ENCODE measurements at regions not wholly inside any gene's neighbourhood (a gene's known extent, or its start where the extent isn't known, plus 50 kb on each side); places are given as distances from the start of the nearest gene placed in this dataset.

GRCh38 chr13:58452123-58452623 is 820.6 kb downstream of the PCDH17 start:
- H3K9me3 ChIP-seq (ENCODE audit: control insufficient read depth, low read depth, low read length) = no peaks in the 10 kb centered on the region
- H3K56ac ChIP-seq (ENCODE audit: insufficient read length, low read depth, low read length) = no peak overlapping the region
- no peak overlapping the region for H2BK120ac ChIP-seq (ENCODE audit: low read depth, low read length, poor library complexity, severe bottlenecking)
- no peak overlapping the region for H3K4ac ChIP-seq (ENCODE audit: low read depth, low read length)
- no peak overlapping the region for H3K4me2 ChIP-seq (ENCODE audit: insufficient read depth, insufficient read length, low read length)
- no peak overlapping the region for H3K14ac ChIP-seq (ENCODE audit: insufficient read depth, low read length)
- no peak for DNase-seq
- no peak overlapping the region for H2BK15ac ChIP-seq (ENCODE audit: low read depth, low read length)
- no peaks in the 10 kb centered on the region for H4K20me1 ChIP-seq (ENCODE audit: control insufficient read depth, insufficient read depth, insufficient read length)
- Mint-ChIP-seq H3K4me3 (no peak overlapping the region), H3K4me1 (peaks cover 7 to 8% of the 10 kb centered on the region in 2 experiments), H3K9me3 (peaks cover 9 to 13% of the 10 kb centered on the region in 2 experiments), H3K36me3 (ENCODE audit: insufficient read depth in 1 of 3, low read depth in 3 of 3) (peaks cover 0 to 22% (median 3%) of the 10 kb centered on the region in 3 experiments; a peak in 3 of 7 replicates), H3K27me3 (ENCODE audit: low read depth) (peaks cover 40% of the 10 kb centered on the region), H3K27ac (peak overlapping the region in 1 of 3 experiments; percentile 47; a peak in 1 of 7 replicates)
- no peak overlapping the region for H2AFZ ChIP-seq (ENCODE audit: low read length)
- H2BK12ac ChIP-seq (ENCODE audit: insufficient read length, low read depth, low read length) = no peak overlapping the region
- H3K18ac ChIP-seq (ENCODE audit: insufficient read length, low read depth, low read length) = no peak overlapping the region
- H4K5ac ChIP-seq (ENCODE audit: insufficient read length, low read depth, low read length) = no peak overlapping the region
- no peaks in the 10 kb centered on the region for H3K79me1 ChIP-seq (ENCODE audit: insufficient read depth, low read depth, low read length, poor library complexity, severe bottlenecking)
- WGBS (ENCODE audit: extremely low coverage, insufficient read length, low lambda C conversion rate) = no CpG with 5 or more reads among the region's 3 CpGs
- H3T11ph ChIP-seq (ENCODE audit: low read length) = no peak overlapping the region
- no peak overlapping the region for H3K9ac ChIP-seq (ENCODE audit: extremely low read depth, insufficient read length, low read length)
- TF ChIP-seq, protein P1, sequence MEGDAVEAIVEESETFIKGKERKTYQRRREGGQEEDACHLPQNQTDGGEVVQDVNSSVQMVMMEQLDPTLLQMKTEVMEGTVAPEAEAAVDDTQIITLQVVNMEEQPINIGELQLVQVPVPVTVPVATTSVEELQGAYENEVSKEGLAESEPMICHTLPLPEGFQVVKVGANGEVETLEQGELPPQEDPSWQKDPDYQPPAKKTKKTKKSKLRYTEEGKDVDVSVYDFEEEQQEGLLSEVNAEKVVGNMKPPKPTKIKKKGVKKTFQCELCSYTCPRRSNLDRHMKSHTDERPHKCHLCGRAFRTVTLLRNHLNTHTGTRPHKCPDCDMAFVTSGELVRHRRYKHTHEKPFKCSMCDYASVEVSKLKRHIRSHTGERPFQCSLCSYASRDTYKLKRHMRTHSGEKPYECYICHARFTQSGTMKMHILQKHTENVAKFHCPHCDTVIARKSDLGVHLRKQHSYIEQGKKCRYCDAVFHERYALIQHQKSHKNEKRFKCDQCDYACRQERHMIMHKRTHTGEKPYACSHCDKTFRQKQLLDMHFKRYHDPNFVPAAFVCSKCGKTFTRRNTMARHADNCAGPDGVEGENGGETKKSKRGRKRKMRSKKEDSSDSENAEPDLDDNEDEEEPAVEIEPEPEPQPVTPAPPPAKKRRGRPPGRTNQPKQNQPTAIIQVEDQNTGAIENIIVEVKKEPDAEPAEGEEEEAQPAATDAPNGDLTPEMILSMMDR (conservative IDR thresholded peaks at IDR 0.05) = no peak
- H3K27ac ChIP-seq (ENCODE audit: insufficient read length, low read depth, low read length) = no peak overlapping the region
- no peak overlapping the region for H2BK5ac ChIP-seq (ENCODE audit: insufficient read length, low read length)
- H3K27me3 ChIP-seq (ENCODE audit: insufficient read depth, low read length) = no peaks in the 10 kb centered on the region; the same call in 1 of the 2 replicates
- H3K4me1 ChIP-seq (ENCODE audit: insufficient read depth, low read length) = no peaks in the 10 kb centered on the region
- H3K23me2 ChIP-seq (ENCODE audit: insufficient read length, low read depth, low read length, poor library complexity, severe bottlenecking) = no peaks in the 10 kb centered on the region
- H3K23ac ChIP-seq (ENCODE audit: insufficient read length, low read depth, low read length) = no peak overlapping the region
- H2AK5ac ChIP-seq (ENCODE audit: insufficient read length, low read length) = no peak overlapping the region
- H4K91ac ChIP-seq (ENCODE audit: insufficient read length, low read depth, low read length) = no peak overlapping the region
- H4K8ac ChIP-seq (replicated peaks; ENCODE audit: insufficient read length, low read depth, low read length) = no peak overlapping the region
- H2BK20ac ChIP-seq (ENCODE audit: low read depth, low read length, poor library complexity, severe bottlenecking) = no peak overlapping the region
- H3K79me2 ChIP-seq (ENCODE audit: insufficient read depth, low read length) = no peaks in the 10 kb centered on the region
